ENCODE measurements at regions not wholly inside any gene's neighbourhood (a gene's known extent, or its start where the extent isn't known, plus 50 kb on each side); places are given as distances from the start of the nearest gene placed in this dataset.

GRCh38 chr1:20426923-20427322, 59.1 kb downstream of the CAMK2N1 start:
- TF ChIP-seq CTCF (IDR thresholded peaks at IDR 0.05) (no peak), POLR2A (IDR thresholded peaks at IDR 0.05) (no peak)

Measured in prostate gland (tissue), 2 donors.